ENCODE measurements at regions not wholly inside any gene's neighbourhood (a gene's known extent, or its start where the extent isn't known, plus 50 kb on each side); places are given as distances from the start of the nearest gene placed in this dataset.

DNA sequence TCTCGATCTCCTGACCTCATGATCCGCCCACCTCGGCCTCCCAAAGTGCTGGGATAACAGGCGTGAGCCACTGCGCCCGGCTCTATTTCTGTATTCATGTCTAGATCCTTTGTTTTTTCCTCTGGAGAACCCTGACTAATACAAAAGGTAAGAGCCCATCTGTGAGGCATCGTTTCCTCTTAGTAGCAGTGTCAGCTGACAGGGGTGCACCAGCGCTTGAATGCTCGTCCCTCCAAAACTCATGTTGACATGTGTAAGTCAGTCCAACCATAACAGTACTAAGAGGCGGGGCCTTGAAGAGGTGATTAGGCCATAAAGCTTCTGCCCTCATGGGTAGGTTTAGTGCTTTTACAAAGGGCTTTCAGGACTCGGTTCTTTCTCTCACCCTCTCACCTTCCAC, 470.1 kb upstream of the B3GAT1 start:
- H3K27ac ChIP-seq (ENCODE audit: extremely low read depth, low read depth, low read length): no peak overlapping the region
- no peak for FAIRE-seq

DNA sequence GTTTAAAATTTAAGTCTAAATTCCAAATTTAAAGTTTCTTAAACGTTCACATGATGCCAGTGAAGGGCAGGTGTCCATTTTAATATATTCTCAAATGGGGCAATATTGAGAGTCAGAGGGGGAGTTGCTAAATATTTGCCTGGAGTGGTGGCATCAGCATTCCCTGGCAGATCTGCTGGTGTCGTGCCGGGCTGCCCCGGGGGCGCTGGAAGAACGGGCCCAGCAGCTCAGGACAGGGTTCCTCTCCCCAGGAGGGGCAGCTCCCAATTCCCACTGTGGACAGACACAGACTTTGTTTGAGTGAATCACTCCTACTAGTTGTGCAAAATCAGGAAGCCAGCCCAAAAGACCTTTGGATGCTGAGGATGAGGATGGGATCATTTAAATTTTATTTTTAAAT, 468.7 kb upstream of the B3GAT1 start:
- TF ChIP-seq ZNF274 (IDR thresholded peaks at IDR 0.05; ENCODE audit: borderline replicate concordance, low read depth, low read length) (no peak), POLR3A (IDR thresholded peaks at IDR 0.05; ENCODE audit: borderline replicate concordance, extremely low read depth, insufficient read depth, insufficient read length) (no peak), YY1 (IDR thresholded peaks at IDR 0.05; ENCODE audit: borderline replicate concordance in 1 of 3, control insufficient read depth in 1 of 3, extremely low read depth in 1 of 3, insufficient read depth in 3 of 3, insufficient read length in 1 of 3, insufficient replicate concordance in 2 of 3, low read depth in 1 of 3, low read length in 2 of 3) (no peak)
- TF ChIP-seq, protein P1, sequence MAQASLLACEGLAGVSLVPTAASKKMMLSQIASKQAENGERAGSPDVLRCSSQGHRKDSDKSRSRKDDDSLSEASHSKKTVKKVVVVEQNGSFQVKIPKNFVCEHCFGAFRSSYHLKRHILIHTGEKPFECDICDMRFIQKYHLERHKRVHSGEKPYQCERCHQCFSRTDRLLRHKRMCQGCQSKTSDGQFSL (CRISPR knock-in tag; IDR thresholded peaks at IDR 0.05): no peak
- TF ChIP-seq, protein P1 (tag; IDR thresholded peaks at IDR 0.05): no peak
- TF ChIP-seq, protein P2, sequence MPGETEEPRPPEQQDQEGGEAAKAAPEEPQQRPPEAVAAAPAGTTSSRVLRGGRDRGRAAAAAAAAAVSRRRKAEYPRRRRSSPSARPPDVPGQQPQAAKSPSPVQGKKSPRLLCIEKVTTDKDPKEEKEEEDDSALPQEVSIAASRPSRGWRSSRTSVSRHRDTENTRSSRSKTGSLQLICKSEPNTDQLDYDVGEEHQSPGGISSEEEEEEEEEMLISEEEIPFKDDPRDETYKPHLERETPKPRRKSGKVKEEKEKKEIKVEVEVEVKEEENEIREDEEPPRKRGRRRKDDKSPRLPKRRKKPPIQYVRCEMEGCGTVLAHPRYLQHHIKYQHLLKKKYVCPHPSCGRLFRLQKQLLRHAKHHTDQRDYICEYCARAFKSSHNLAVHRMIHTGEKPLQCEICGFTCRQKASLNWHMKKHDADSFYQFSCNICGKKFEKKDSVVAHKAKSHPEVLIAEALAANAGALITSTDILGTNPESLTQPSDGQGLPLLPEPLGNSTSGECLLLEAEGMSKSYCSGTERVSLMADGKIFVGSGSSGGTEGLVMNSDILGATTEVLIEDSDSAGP (CRISPR knock-in tag; IDR thresholded peaks at IDR 0.05): no peak
- H4K20me1 ChIP-seq (replicated peaks; ENCODE audit: control insufficient read depth, insufficient read depth, low read length): no peaks in the 10 kb centered on the region
- H3K27me3 ChIP-seq (ENCODE audit: control insufficient read depth in 2 of 2, insufficient read depth in 2 of 2, low read length in 2 of 2): peaks cover 6 to 35% of the 10 kb centered on the region in 2 experiments; a peak in 4 of 5 replicates
- no TSS peak for BruUV-seq (replicated peaks)
- no peaks in the 10 kb centered on the region for H3K79me2 ChIP-seq (ENCODE audit: control insufficient read depth, insufficient read depth, low read length)
- intact Hi-C loops (cut with micrococcal nuclease): no loop called here
- DNase-seq (ENCODE audit: extremely low read depth in 1 of 4, low spot score in 3 of 4) (no peak), FAIRE-seq (no peak), ATAC-seq (no peak)
- H3K27ac ChIP-seq (ENCODE audit: extremely low read depth, low read depth, low read length): no peak overlapping the region
- no peak overlapping the region for H3K9ac ChIP-seq (ENCODE audit: insufficient read depth in 1 of 2, low read depth in 2 of 2, low read length in 2 of 2)
- POLR2A ChIA-PET: no interaction called here
- H3K4me2 ChIP-seq (ENCODE audit: insufficient read depth, low read length): no peak overlapping the region
- in situ Hi-C loops (cut with MboI): no loop called here
- no peaks in the 10 kb centered on the region for H3K9me3 ChIP-seq (replicated peaks; ENCODE audit: control insufficient read depth, insufficient read depth, low read depth, low read length)
- 0% methylated on average over 6 of the region's 6 CpGs for WGBS (ENCODE audit: insufficient coverage, low coverage, missing lambda C conversion rate)
- no peaks in the 10 kb centered on the region for H3K4me1 ChIP-seq (replicated peaks in 1 of 2; ENCODE audit: control insufficient read depth in 2 of 2, insufficient read depth in 2 of 2, low read length in 2 of 2)
- CTCF ChIA-PET (ENCODE audit: low intra/inter-chr PET ratio): no interaction called here
- H3K36me3 ChIP-seq (ENCODE audit: control insufficient read depth, insufficient read depth, low read length): no peaks in the 10 kb centered on the region
- H3K9me1 ChIP-seq (ENCODE audit: control insufficient read depth, insufficient read depth, low read length): no peaks in the 10 kb centered on the region
- no peak overlapping the region for H2AFZ ChIP-seq (ENCODE audit: low read depth, low read length)
- H3K4me3 ChIP-seq: no peak overlapping the region

More for the DNA sequence above, 470.1 kb upstream of the B3GAT1 start:
- Histone ChIP-seq H3K4me2 (ENCODE audit: insufficient read depth, low read length) (no peak overlapping the region), H4K20me1 (replicated peaks; ENCODE audit: control insufficient read depth, insufficient read depth, low read length) (no peaks in the 10 kb centered on the region), H3K9ac (ENCODE audit: insufficient read depth in 1 of 2, low read depth in 2 of 2, low read length in 2 of 2) (no peak overlapping the region), H3K4me3 (no peak overlapping the region), H3K79me2 (ENCODE audit: control insufficient read depth, insufficient read depth, low read length) (no peaks in the 10 kb centered on the region), H3K36me3 (ENCODE audit: control insufficient read depth, insufficient read depth, low read length) (no peaks in the 10 kb centered on the region), H3K9me1 (ENCODE audit: control insufficient read depth, insufficient read depth, low read length) (no peaks in the 10 kb centered on the region), H3K4me1 (replicated peaks in 1 of 2; ENCODE audit: control insufficient read depth in 2 of 2, insufficient read depth in 2 of 2, low read length in 2 of 2) (no peaks in the 10 kb centered on the region), H3K9me3 (replicated peaks; ENCODE audit: control insufficient read depth, insufficient read depth, low read depth, low read length) (no peaks in the 10 kb centered on the region), H3K27me3 (ENCODE audit: control insufficient read depth in 2 of 2, insufficient read depth in 2 of 2, low read length in 2 of 2) (peaks cover 6 to 31% of the 10 kb centered on the region in 2 experiments; a peak in 4 of 5 replicates), H2AFZ (ENCODE audit: low read depth, low read length) (no peak overlapping the region)
- ATAC-seq (no peak), DNase-seq (ENCODE audit: extremely low read depth in 1 of 4, low spot score in 3 of 4) (no peak)
- under 1% methylated on average over 11 of the region's 11 CpGs for WGBS (ENCODE audit: insufficient coverage, low coverage, missing lambda C conversion rate)
- CTCF ChIA-PET (ENCODE audit: low intra/inter-chr PET ratio): no interaction called here
- in situ Hi-C loops (cut with MboI) (no loop called here), intact Hi-C loops (cut with micrococcal nuclease) (no loop called here)
- TF ChIP-seq BHLHE40 (IDR thresholded peaks at IDR 0.05; ENCODE audit: low read length) (no peak), ZNF133 (CRISPR knock-in tag; IDR thresholded peaks at IDR 0.05) (no peak), ZNF3 (CRISPR knock-in tag; IDR thresholded peaks at IDR 0.05) (no peak), ZNF785 (CRISPR knock-in tag; IDR thresholded peaks at IDR 0.05) (no peak)
- no TSS peak for BruUV-seq (replicated peaks)
- POLR2A ChIA-PET: no interaction called here
